Left hindlimb (tissue), 1 donor: ENCODE measurements at regions not wholly inside any gene's neighbourhood (a gene's known extent, or its start where the extent isn't known, plus 50 kb on each side); places are given as distances from the start of the nearest gene placed in this dataset.
"Not testable (repeated sequence)": the region's sequence is repeated elsewhere in the genome, so short reads cannot be mapped to it uniquely, and the experiment has no call there.

Source experiments
- DNase-seq: peaks from one replicate; pipeline ENCODE4 v3.0.0-alpha.2; 2018

- no peak for DNase-seq
Observed at GRCh38 chr12:28023156-28023887, 50.8 kb upstream of the PTHLH start.

DNA sequence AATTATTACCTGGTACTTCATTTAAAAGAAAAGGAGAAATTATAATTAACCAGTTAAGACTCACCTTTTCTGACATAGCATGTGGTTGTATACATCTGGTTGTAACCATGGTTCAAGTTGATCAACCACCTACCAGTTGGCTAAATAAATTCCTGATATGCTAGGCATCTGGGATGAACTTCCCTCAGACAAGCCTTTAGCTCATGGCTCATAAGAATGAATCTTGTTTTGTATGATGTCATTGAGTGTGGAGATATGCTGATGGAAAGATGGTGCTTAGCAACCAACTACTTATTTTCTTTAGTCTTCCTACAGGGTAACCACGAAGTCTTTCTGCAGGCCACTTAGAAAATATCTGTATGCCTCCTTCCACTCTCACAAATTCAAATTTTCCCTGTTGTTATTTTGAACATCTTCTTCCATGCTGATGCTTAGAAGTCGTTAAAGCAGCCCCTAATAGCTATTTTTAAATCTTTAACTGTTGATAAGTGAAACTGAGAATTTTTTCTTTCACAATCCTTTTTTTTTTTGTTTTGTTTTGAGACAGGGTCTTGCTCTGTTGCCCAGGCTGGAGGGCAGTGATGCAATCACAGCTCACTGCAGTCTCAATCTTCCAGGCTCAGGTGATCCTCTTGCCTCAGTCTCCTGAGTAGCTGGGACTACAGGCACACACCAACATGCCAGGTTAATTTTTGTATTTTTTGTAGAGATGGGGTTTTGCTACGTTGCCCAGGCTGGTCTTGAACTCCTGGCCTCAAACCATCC, 51.9 kb upstream of the PTHLH start:
- DNase-seq = no peak

DNA sequence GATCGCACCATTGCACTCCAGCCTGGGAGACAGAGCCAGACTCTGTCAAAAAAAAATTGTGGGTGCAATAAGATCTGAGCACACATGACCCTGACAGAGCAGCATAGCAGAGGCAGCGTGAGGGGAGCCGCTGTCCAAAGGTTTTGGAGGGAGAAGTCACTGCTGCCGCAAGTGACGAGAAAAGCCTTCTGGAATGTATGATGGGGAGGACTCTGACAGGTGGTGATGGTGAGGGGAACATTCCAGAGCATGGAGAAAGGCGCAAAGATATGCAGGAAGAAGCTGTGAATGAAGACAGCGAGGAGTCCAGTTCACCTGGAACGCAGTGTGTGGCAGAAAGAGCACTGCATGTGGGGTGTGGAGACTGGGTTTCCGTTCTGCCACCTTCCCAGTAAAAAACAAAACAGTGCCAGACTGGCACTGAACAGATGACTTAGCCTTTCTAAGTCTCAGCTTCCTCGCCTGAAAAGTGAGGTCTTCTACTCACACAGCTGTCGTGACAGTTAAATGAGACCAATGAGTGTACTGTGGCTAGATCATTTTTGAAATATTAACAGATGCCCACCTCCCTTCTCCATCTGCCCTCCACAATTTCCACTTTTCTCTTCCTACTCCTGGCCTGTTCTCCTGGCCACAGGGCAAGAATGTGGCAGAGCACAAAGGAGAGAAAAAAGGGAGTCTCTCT, 53.4 kb upstream of the PTHLH start:
- no peak for DNase-seq

DNA sequence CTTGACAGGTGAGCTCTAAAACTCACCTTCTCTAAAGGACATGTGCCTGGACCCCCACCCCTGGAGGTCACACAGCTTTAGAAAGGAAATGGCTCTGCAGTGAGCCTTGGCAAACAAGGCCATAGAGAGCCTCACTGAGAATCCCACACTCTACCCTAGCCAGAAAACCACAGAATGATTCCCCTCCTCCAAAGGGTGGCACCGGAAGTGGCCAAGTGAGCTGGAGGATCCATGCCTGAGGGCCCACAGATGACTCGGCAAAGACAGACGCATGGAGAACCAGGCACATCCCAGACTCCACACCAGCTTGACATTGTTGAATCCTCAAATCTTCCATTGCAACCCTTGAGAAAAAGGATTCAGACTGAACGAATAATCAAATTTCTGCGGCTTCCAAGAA, 54.2 kb upstream of the PTHLH start:
- no peak for DNase-seq

GRCh38 chr12:28027328-28027727, 54.8 kb upstream of the PTHLH start:
- DNase-seq = no peak

- no peak for DNase-seq
Observed at GRCh38 chr12:28027947-28028724, 55.6 kb upstream of the PTHLH start.

DNA sequence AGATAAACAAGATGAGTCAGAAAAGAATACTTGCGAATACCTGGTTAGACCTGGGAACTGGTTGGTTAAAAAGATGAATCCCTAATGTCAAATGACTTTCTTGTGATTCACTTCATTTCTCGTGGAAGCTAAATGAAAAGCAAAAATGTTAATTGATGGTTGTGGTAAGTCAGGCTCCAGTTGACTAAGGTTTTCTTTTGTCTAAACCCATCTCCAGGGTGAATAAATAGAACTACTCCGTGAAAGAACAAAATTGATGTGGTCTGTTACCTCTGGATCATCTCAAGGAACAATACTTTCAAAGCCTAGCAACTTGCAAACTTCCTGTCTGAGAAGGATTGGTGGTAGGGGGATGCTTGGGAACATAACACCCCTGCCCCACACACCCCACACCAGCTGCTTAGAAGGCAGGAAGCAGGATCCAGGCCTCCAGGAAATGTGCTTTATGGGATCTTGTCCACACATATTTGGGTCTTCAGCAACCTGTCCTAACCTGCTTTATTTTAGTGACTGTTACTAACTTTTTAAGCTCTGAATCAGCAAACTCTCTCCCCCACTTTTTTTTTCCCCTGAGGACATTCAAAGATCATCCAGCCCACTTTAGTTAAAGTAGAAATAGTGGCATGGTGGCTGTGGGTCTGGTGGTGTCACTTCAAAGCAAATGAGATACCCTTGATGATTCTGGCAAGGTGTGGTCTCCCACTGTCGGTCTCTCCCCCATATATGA, 60.4 kb upstream of the PTHLH start:
- no peak for DNase-seq

GRCh38 chr12:28033538-28033915, 61.0 kb upstream of the PTHLH start:
- no peak for DNase-seq

DNA sequence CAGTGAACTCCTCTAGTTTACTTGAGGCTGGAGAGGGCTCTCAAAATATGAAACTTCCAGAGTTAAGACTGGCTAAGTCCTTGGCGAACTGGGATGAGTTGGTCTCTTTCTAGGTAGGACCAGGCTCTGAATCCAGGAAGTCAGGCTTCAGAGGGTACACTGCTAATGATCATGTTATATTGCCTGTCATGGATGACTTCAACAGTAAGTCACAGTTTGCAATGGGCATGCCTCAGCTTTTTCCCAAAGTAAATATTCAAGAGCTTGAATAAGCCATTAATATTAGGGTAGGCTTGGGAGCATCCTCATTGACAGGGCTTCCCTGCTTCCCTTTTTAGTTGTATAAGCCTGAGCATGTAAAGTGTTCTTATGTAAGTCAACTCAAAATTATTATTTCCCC, 61.7 kb upstream of the PTHLH start:
- no peak for DNase-seq

DNA sequence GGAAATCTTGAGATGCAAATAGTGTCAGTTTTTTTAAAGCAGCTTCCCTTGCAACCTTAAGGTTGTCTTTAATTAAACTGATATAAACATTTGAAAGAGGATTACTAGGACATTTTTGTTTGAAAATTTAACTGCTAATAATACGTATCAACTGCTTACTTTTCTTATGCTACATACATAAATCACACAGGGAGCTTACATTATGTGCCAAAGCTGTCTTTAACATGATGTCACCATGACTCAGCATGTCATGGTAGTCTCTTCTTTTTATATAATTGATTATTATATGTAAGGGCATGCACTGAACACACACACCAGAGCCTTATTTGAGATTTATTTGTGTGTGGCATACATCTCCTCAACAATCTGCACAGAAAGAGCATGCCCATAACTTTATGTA, 63.0 kb upstream of the PTHLH start:
- DNase-seq = no peak

- no peak for DNase-seq
Observed at GRCh38 chr12:28036940-28037339, 64.4 kb upstream of the PTHLH start.

- no peak for DNase-seq
Observed at GRCh38 chr12:28040246-28040645, 67.7 kb upstream of the PTHLH start.

GRCh38 chr12:28046600-28046999, 74.1 kb upstream of the PTHLH start:
- DNase-seq = not testable (repeated sequence)

GRCh38 chr12:28050606-28051005, 78.1 kb upstream of the PTHLH start:
- no peak for DNase-seq

DNA sequence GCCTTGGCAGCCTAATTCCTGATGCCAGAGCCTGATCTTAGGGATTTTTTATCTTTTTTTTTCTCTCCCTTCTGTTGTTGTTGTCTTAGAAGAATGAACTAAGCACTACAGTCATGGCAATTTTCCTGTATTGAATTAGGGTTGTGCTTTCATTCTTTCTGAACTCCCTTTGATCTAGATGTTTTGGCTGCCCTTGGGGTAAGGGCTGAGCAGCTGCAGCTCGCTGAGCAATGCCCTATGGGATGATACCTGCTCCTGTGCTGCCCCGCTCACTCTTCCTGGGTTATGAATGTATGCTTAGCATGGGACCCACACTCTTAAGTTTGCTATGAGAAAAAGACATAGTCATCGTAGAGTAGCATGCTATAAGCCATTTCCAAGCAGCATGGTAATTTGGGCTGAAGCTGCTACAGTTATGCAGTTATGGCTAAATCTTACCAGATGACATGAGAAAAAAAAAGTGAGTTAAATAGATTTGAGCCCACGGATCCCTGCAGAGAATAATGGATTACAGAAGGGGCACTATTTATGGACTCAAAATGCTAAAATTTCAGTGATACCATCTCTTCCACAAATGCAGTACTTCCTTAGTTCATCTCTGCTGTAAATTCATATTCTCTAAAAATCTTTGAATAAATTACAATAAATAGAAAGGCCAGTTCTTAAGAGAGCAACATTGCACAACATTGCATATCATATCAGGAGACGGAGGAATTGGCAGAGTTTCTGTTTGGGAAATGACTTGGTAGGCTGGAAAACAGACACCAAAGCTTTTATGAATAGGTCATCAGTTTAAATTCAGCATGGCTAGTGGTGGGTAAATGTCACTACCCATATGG, 79.2 kb upstream of the PTHLH start:
- DNase-seq = no peak

GRCh38 chr12:28053564-28053963, 81.0 kb upstream of the PTHLH start:
- no peak for DNase-seq

DNA sequence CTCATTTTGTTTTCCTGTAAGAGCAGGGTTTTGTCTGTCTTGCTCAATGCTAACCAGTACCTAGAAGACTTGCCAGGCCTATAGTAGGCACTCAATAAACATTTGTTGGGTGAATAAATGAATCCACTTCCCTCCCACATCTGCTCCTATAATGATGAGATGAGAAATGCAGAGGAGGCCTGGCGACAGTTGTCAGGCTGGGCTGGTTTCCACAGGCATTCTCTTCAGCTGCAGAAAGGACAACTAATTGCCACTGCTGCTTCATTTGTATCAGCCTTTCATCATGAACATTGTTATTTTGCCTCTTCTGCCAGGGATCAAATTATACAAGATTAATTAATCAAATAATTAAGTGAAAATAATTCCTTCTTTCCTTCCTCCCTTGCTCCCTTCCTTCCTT, 82.0 kb upstream of the PTHLH start:
- no peak for DNase-seq

- no peak for DNase-seq
Observed at GRCh38 chr12:28057856-28058615, 85.5 kb upstream of the PTHLH start.

DNA sequence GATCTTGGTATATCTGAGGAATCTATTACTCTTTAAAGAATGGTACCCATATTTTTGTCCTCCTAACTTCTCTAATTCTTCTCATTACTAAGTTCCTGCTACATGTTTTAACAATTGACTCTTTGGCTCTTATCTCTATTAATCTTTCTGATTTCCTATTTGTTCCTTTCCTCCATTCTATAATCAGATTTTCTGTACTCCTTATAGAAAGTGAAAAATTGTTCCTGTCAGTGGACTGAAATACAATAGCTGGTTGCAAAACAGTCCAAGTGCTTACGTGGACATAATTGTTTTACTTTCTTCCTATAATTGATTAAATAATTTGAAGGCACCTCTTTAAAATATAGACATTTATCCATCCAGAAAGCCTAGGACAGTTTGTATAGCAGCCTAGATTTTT, 86.7 kb upstream of the PTHLH start:
- DNase-seq = no peak

- DNase-seq = no peak
Observed at GRCh38 chr12:28059668-28060067, 87.1 kb upstream of the PTHLH start.

GRCh38 chr12:28060871-28061270, 88.3 kb upstream of the PTHLH start:
- DNase-seq = no peak
